SK-N-MC (cell line): ENCODE measurements at regions not wholly inside any gene's neighbourhood (a gene's known extent, or its start where the extent isn't known, plus 50 kb on each side); places are given as distances from the start of the nearest gene placed in this dataset.

Source experiments
- EZH2 ChIP-seq: fragments of 200-600 bp; sonication (generic); IDR thresholded peaks from one replicate; pipeline ENCODE4 v1.6.1; 2017; ENCODE audit warnings: antibody characterized with exemption
- POLR2AphosphoS5 ChIP-seq: IDR thresholded peaks from 2 replicates; pipeline ENCODE4 v1.6.1; 2012; ENCODE audit warnings: mild to moderate bottlenecking, low read depth, low read length, borderline replicate concordance

DNA sequence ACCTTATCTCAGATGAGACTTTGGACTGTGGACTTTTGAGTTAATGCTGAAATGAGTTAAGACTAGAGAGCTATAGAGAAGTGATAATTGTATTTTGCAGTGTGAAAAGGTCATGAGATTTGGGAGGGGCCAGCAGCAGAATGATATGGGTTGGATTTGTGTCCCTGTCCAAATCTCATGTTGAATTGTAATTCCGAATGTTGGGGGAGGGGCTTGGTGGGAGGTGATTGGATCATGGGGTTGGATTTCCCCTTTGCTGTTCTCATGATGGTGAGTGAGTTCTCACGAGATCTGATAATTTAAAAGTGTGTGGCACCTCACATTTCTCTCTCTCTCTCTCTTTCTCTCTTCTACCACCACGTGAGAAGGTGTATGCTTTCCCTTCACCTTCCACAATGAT lies 777.8 kb upstream of the LUZP2 start:
- TF ChIP-seq EZH2 (no peak), POLR2AphosphoS5 (no peak)
